ENCODE measurements at regions not wholly inside any gene's neighbourhood (a gene's known extent, or its start where the extent isn't known, plus 50 kb on each side); places are given as distances from the start of the nearest gene placed in this dataset.

GRCh38 chr10:106181501-106181900, 983.0 kb downstream of the SORCS1 start:
- ATAC-seq (no peak), DNase-seq (ENCODE audit: low read depth, low spot score) (no peak)
- in situ Hi-C loops (cut with HindIII; ENCODE audit: low pct_unique_long_range_greater_than_20kb, low sequenced_read_pairs) (no loop called here), intact Hi-C loops (cut with micrococcal nuclease; ENCODE audit: unreplicated experiment) (no loop called here)
- no peak for TF ChIP-seq POLR2AphosphoS5 (IDR thresholded peaks at IDR 0.05; ENCODE audit: low read depth, low read length)
- TF ChIP-seq TCF7L2 (IDR thresholded peaks at IDR 0.05; ENCODE audit: low read depth, low read length), result no peak
- TF ChIP-seq SIN3A (IDR thresholded peaks at IDR 0.05; ENCODE audit: borderline replicate concordance, insufficient read depth, low read depth, low read length), result no peak
- no peak for TF ChIP-seq REST (IDR thresholded peaks at IDR 0.05; ENCODE audit: insufficient read depth in 1 of 2, low read depth in 2 of 2, low read length in 1 of 2)
- TF ChIP-seq, protein P1, sequence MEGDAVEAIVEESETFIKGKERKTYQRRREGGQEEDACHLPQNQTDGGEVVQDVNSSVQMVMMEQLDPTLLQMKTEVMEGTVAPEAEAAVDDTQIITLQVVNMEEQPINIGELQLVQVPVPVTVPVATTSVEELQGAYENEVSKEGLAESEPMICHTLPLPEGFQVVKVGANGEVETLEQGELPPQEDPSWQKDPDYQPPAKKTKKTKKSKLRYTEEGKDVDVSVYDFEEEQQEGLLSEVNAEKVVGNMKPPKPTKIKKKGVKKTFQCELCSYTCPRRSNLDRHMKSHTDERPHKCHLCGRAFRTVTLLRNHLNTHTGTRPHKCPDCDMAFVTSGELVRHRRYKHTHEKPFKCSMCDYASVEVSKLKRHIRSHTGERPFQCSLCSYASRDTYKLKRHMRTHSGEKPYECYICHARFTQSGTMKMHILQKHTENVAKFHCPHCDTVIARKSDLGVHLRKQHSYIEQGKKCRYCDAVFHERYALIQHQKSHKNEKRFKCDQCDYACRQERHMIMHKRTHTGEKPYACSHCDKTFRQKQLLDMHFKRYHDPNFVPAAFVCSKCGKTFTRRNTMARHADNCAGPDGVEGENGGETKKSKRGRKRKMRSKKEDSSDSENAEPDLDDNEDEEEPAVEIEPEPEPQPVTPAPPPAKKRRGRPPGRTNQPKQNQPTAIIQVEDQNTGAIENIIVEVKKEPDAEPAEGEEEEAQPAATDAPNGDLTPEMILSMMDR (IDR thresholded peaks at IDR 0.05), result no peak
- no peaks in the 10 kb centered on the region for H3K36me3 ChIP-seq (ENCODE audit: control insufficient read depth, insufficient read depth, low read length)
- CTCF ChIA-PET, result no interaction called here
- H3K9me3 ChIP-seq (ENCODE audit: control insufficient read depth, insufficient read depth, low read depth, low read length), result no peaks in the 10 kb centered on the region
- no peak overlapping the region for H3K4me3 ChIP-seq (ENCODE audit: low read depth in 2 of 2, low read length in 2 of 2)
- H3K4me1 ChIP-seq (ENCODE audit: control insufficient read depth, insufficient read depth, low read length), result no peaks in the 10 kb centered on the region
- no peaks in the 10 kb centered on the region; the same call in none of the 2 replicates for H3K27me3 ChIP-seq (ENCODE audit: control insufficient read depth, insufficient read depth, low read length)
- H3K27ac ChIP-seq (ENCODE audit: low read length), result no peak overlapping the region
- BruUV-seq (replicated peaks), result no TSS peak
- POLR2A ChIA-PET, result no interaction called here

DNA sequence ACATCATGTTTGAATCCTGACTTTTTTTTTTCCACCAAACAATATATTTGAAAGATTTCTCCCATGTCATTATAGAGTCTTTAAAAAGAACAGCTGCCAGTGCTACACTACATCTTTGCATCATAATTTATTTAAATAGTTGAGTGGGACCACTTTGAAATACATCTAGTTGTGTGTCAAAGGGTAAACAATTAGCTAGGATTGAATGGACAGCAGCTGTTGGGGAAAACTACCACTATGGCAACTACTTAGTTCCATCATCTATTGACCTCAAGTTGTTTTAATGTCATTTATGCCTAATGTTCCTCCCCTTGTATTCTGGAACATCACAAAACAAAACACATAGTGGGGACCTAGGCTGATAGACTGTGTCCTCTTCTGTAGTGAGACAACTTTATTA, 985.1 kb downstream of the SORCS1 start:
- ATAC-seq (no peak), DNase-seq (ENCODE audit: low read depth, low spot score) (no peak)
- no peaks in the 10 kb centered on the region for H3K9me3 ChIP-seq (ENCODE audit: control insufficient read depth, insufficient read depth, low read depth, low read length)
- intact Hi-C loops (cut with micrococcal nuclease; ENCODE audit: unreplicated experiment), result loop anchor here (10.0 kb wide), 1 partner anchor 385 kb away; no protein-coding TSS in a partner anchor
- no TSS peak for BruUV-seq (replicated peaks)
- H3K27me3 ChIP-seq (ENCODE audit: control insufficient read depth, insufficient read depth, low read length), result no peaks in the 10 kb centered on the region; the same call in none of the 2 replicates
- in situ Hi-C loops (cut with HindIII; ENCODE audit: low pct_unique_long_range_greater_than_20kb, low sequenced_read_pairs), result no loop called here
- no peaks in the 10 kb centered on the region for H3K36me3 ChIP-seq (ENCODE audit: control insufficient read depth, insufficient read depth, low read length)
- ChIA-PET CTCF (no interaction called here), POLR2A (no interaction called here)
- TF ChIP-seq, protein P1 (IDR thresholded peaks at IDR 0.05), result no peak
- TF ChIP-seq REST (IDR thresholded peaks at IDR 0.05; ENCODE audit: insufficient read depth in 1 of 2, low read depth in 2 of 2, low read length in 1 of 2) (no peak), SIN3A (IDR thresholded peaks at IDR 0.05; ENCODE audit: borderline replicate concordance, insufficient read depth, low read depth, low read length) (no peak), TCF7L2 (IDR thresholded peaks at IDR 0.05; ENCODE audit: low read depth, low read length) (no peak)
- no peak overlapping the region for H3K4me3 ChIP-seq (ENCODE audit: low read depth in 2 of 2, low read length in 2 of 2)
- no peak overlapping the region for H3K27ac ChIP-seq (ENCODE audit: low read length)
- H3K4me1 ChIP-seq (ENCODE audit: control insufficient read depth, insufficient read depth, low read length), result no peaks in the 10 kb centered on the region

All from Panc1 (cell line).